OCI-LY7 (cell line): ENCODE measurements at regions not wholly inside any gene's neighbourhood (a gene's known extent, or its start where the extent isn't known, plus 50 kb on each side); places are given as distances from the start of the nearest gene placed in this dataset.

Experiments
- CTCF ChIP-seq: fragments of 200-600 bp; sonication (generic); conservative IDR thresholded peaks from 2 replicates; pipeline ENCODE4 v1.5.1; 2014; ENCODE audit warnings: mild to moderate bottlenecking, antibody characterized with exemption, low read length, moderate library complexity, mixed read lengths
- EZH2phosphoT487 ChIP-seq: fragments of 200-600 bp; sonication (generic); IDR thresholded peaks from 2 replicates; pipeline ENCODE4 v1.6.1; 2018; ENCODE audit warnings: low read depth, borderline replicate concordance, mild to moderate bottlenecking, mixed run types, antibody characterized with exemption, low read length, moderate library complexity, mixed read lengths

GRCh38 chr17:79495665-79496064 lies 115.2 kb downstream of the RBFOX3 start:
- TF ChIP-seq CTCF, result no peak
- no peak for TF ChIP-seq EZH2phosphoT487
